ENCODE measurements at regions not wholly inside any gene's neighbourhood (a gene's known extent, or its start where the extent isn't known, plus 50 kb on each side); places are given as distances from the start of the nearest gene placed in this dataset.
A peak's percentile ranks its signal among the peaks of the same experiment; 100 is the strongest.

DNA sequence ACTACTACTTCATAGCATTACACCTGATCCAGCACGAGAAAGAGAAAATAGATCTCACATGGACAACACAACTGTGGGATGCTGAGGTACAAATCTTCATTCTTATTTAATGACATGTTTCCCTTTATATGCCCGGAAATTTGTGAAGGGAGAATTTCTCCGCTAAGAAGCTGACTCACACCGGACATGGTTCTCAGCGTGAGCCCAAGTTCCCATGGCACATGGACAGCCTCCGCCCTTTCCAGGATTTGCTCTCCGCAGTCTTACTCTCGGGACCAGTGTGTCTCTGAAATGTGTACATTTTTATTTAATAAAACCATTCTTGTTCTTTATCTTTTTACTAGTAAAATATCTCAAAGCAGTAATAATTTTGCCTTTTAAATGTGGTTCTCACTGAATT, 1154.8 kb downstream of the TMEM121 start (continued):
- TF ChIP-seq, protein P1, sequence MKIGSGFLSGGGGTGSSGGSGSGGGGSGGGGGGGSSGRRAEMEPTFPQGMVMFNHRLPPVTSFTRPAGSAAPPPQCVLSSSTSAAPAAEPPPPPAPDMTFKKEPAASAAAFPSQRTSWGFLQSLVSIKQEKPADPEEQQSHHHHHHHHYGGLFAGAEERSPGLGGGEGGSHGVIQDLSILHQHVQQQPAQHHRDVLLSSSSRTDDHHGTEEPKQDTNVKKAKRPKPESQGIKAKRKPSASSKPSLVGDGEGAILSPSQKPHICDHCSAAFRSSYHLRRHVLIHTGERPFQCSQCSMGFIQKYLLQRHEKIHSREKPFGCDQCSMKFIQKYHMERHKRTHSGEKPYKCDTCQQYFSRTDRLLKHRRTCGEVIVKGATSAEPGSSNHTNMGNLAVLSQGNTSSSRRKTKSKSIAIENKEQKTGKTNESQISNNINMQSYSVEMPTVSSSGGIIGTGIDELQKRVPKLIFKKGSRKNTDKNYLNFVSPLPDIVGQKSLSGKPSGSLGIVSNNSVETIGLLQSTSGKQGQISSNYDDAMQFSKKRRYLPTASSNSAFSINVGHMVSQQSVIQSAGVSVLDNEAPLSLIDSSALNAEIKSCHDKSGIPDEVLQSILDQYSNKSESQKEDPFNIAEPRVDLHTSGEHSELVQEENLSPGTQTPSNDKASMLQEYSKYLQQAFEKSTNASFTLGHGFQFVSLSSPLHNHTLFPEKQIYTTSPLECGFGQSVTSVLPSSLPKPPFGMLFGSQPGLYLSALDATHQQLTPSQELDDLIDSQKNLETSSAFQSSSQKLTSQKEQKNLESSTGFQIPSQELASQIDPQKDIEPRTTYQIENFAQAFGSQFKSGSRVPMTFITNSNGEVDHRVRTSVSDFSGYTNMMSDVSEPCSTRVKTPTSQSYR (CRISPR knock-in tag; IDR thresholded peaks at IDR 0.05; ENCODE audit: borderline replicate concordance) = no peak
- no peak for TF ChIP-seq JUND (CRISPR knock-in tag; IDR thresholded peaks at IDR 0.05)
- no peak for TF ChIP-seq NFIB (CRISPR knock-in tag; IDR thresholded peaks at IDR 0.05; ENCODE audit: borderline replicate concordance)
- TF ChIP-seq, protein P2, sequence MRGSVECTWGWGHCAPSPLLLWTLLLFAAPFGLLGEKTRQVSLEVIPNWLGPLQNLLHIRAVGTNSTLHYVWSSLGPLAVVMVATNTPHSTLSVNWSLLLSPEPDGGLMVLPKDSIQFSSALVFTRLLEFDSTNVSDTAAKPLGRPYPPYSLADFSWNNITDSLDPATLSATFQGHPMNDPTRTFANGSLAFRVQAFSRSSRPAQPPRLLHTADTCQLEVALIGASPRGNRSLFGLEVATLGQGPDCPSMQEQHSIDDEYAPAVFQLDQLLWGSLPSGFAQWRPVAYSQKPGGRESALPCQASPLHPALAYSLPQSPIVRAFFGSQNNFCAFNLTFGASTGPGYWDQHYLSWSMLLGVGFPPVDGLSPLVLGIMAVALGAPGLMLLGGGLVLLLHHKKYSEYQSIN (CRISPR knock-in tag; IDR thresholded peaks at IDR 0.05; ENCODE audit: borderline replicate concordance) = no peak
- TF ChIP-seq ZNF652 (CRISPR knock-in tag; IDR thresholded peaks at IDR 0.05; ENCODE audit: borderline replicate concordance, low read depth) = no peak

DNA sequence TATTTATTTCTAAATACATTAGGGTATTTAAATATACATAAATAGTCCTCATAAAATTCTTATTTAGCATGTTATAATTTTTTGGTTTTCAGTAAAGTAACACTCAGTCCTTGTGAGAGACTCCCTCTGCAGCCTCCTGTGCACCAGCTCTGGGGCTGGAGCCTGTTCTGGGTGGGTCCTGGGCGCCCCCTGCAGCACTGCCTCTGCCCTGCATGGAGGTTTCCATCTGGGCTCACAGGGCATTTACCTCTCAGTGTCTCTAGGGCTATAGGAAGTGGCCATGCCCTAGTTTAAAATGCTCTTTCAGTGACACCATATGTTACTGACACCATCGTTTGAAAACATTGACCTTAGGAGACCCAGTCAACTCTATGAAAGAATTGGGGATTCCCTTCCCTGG, 1155.2 kb downstream of the TMEM121 start:
- DNase-seq (ENCODE audit: low spot score) (no peak), ATAC-seq (peak; percentile 77), FAIRE-seq (no peak)
- Histone ChIP-seq H4K20me1 (ENCODE audit: insufficient read depth, low read length) (no peaks in the 10 kb centered on the region), H3K9me3 (ENCODE audit: low read length) (no peaks in the 10 kb centered on the region), H3K27me3 (ENCODE audit: control insufficient read depth in 1 of 2, insufficient read depth in 2 of 2, low read length in 2 of 2) (no peaks in the 10 kb centered on the region), H3K27ac (ENCODE audit: extremely low read length, insufficient read depth, low read length) (no peak overlapping the region), H3K4me3 (replicated peaks in 1 of 3; ENCODE audit: insufficient read depth in 1 of 3, low read depth in 2 of 3, low read length in 3 of 3) (no peak overlapping the region), H3K4me2 (ENCODE audit: low read depth, low read length) (no peak overlapping the region), H3K79me2 (ENCODE audit: insufficient read depth, low read length) (no peaks in the 10 kb centered on the region), H2AFZ (ENCODE audit: low read length) (no peak overlapping the region), H3K4me1 (ENCODE audit: insufficient read depth, low read length) (no peaks in the 10 kb centered on the region), H3K36me3 (replicated peaks in 1 of 2; ENCODE audit: control insufficient read depth in 1 of 2, insufficient read depth in 2 of 2, low read length in 2 of 2) (no peaks in the 10 kb centered on the region), H3K9ac (ENCODE audit: insufficient read depth, low read depth, low read length) (no peak overlapping the region)
- CTCF ChIA-PET (ENCODE audit: low intra/inter-chr PET ratio, low total read pairs) = no interaction called here
- 0% methylated on average over 2 of the region's 2 CpGs for WGBS (ENCODE audit: low lambda C conversion rate)
- BruUV-seq (replicated peaks) = no TSS peak
- TF ChIP-seq CCAR2 (optimal IDR thresholded peaks at IDR 0.05; ENCODE audit: low read depth, low read length) = no peak
- TF ChIP-seq, protein P3, sequence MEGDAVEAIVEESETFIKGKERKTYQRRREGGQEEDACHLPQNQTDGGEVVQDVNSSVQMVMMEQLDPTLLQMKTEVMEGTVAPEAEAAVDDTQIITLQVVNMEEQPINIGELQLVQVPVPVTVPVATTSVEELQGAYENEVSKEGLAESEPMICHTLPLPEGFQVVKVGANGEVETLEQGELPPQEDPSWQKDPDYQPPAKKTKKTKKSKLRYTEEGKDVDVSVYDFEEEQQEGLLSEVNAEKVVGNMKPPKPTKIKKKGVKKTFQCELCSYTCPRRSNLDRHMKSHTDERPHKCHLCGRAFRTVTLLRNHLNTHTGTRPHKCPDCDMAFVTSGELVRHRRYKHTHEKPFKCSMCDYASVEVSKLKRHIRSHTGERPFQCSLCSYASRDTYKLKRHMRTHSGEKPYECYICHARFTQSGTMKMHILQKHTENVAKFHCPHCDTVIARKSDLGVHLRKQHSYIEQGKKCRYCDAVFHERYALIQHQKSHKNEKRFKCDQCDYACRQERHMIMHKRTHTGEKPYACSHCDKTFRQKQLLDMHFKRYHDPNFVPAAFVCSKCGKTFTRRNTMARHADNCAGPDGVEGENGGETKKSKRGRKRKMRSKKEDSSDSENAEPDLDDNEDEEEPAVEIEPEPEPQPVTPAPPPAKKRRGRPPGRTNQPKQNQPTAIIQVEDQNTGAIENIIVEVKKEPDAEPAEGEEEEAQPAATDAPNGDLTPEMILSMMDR (CRISPR knock-in tag; IDR thresholded peaks at IDR 0.05) = 0 out of 2 replicates have a peak, but pooled peaks have one; percentile 11
- in situ Hi-C loops (cut with HindIII; ENCODE audit: extremely low pct_ligation_motif_present, low pct_unique_long_range_greater_than_20kb) (no loop called here), intact Hi-C loops (cut with micrococcal nuclease; ENCODE audit: unreplicated experiment) (no loop called here)
- POLR2A ChIA-PET = no interaction called here

Data from HepG2 (cell line).